BLaER1 (cell line): ENCODE measurements at regions not wholly inside any gene's neighbourhood (a gene's known extent, or its start where the extent isn't known, plus 50 kb on each side); places are given as distances from the start of the nearest gene placed in this dataset.

Experiments used
- H3K27ac ChIP-seq: shearing (Covaris generic); formaldehyde crosslinking; 2 replicates; pipeline ENCODE4 v1.8.1; 2022
- H3K27me3 ChIP-seq: shearing (Covaris generic); formaldehyde crosslinking; 2 replicates; pipeline ENCODE4 v1.8.1; 2022
- H3K36me3 ChIP-seq: shearing (Covaris generic); formaldehyde crosslinking; 2 replicates; pipeline ENCODE4 v1.8.1; 2022
- H3K4me1 ChIP-seq: shearing (Covaris generic); formaldehyde crosslinking; 2 replicates; pipeline ENCODE4 v1.8.1; 2022
- H3K4me2 ChIP-seq: shearing (Covaris generic); formaldehyde crosslinking; 2 replicates; pipeline ENCODE4 v1.8.1; 2022
- H3K4me3 ChIP-seq: shearing (Covaris generic); formaldehyde crosslinking; 2 replicates; pipeline ENCODE4 v1.8.1; 2022
- H3K9ac ChIP-seq: shearing (Covaris generic); formaldehyde crosslinking; 2 replicates; pipeline ENCODE4 v1.8.1; 2022
- H3K9me3 ChIP-seq: shearing (Covaris generic); formaldehyde crosslinking; 2 replicates; pipeline ENCODE4 v1.8.1; 2022
- H4K20me1 ChIP-seq: shearing (Covaris generic); formaldehyde crosslinking; 2 replicates; pipeline ENCODE4 v1.8.1; 2022
- Cebpa-rat ChIP-seq: shearing (Covaris generic); IDR thresholded peaks from 2 replicates; pipeline ENCODE4 v1.8.1; 2022

DNA sequence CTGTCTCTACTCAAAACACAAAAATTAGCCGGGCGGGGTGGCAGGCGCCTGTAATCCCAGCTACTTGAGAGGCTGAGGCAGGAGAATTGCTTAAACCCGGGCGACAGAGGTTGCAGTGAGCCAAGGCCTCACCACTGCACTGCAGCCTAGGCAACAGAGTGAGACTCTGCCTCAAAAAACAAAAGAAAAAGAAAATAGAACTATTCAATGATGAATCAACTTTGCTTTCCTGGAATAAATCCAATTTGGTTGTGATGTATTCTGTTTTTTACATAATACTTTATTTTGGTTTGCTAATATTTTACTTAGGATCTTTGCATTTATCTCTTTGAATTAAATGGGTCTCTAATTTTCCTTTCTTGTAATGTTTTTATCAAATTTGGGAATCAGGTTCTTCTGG, 86.3 kb upstream of the MBOAT2 start:
- Histone ChIP-seq H3K4me3 (no peak overlapping the region), H3K4me2 (no peak overlapping the region), H3K36me3 (no peaks in the 10 kb centered on the region), H3K9me3 (no peaks in the 10 kb centered on the region), H4K20me1 (no peaks in the 10 kb centered on the region), H3K9ac (no peak overlapping the region), H3K4me1 (no peaks in the 10 kb centered on the region), H3K27ac (no peak overlapping the region), H3K27me3 (no peaks in the 10 kb centered on the region)
- no peak for TF ChIP-seq Cebpa-rat

DNA sequence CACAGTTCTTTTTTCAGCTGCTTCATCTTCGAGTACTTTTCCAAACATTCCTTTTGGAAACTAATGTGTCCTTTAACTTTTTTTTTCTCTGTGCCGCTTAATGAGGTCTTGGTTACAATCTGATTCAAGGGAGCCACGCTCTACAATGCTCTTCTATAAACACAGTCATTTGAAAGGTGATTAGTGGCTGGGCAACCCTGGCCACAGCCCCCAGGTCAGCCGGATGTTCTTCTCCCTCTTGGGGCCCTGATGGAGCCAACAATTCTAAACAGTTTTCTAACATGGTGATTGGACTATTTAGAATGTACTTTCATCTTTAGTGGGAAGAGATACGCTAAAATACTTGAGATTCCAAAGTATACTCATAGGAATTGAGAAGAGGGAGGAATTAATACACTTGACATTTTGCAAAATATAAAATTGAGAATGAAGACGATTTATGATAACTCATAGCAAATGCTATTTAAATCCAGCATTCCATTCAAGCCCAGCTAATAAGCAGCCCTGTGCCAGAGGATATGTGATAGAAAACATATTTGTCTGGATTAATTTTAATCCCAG, 83.7 kb upstream of the MBOAT2 start:
- no peak overlapping the region for H3K27ac ChIP-seq
- H3K9ac ChIP-seq, result no peak overlapping the region
- H3K4me1 ChIP-seq, result no peaks in the 10 kb centered on the region
- TF ChIP-seq Cebpa-rat, result no peak
- no peaks in the 10 kb centered on the region for H3K36me3 ChIP-seq
- peaks cover 9% of the 10 kb centered on the region; the same call in 1 of the 2 replicates for H3K9me3 ChIP-seq
- H4K20me1 ChIP-seq, result no peaks in the 10 kb centered on the region
- H3K27me3 ChIP-seq, result no peaks in the 10 kb centered on the region
- H3K4me3 ChIP-seq, result no peak overlapping the region
- no peak overlapping the region for H3K4me2 ChIP-seq

DNA sequence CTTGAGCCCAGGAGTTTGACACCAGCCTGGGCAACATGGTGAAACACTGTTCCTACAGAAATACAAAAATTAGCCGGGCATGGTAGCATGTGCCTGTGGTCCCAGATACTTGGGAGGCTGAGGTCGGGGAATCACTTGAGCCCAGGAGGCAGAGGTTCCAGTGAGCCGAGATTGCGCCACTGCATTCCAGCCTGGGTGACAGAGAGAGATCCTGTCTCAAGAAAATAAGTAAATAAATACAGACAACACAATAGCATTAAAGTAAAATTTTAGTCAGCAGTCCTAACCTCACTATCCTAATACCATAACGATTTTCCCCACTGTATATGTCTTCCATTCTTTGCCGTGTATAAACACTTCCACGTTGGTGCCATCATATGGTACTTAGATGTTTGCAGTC, 83.0 kb upstream of the MBOAT2 start:
- no peak for TF ChIP-seq Cebpa-rat
- Histone ChIP-seq H3K27ac (no peak overlapping the region), H3K9ac (no peak overlapping the region), H3K4me2 (no peak overlapping the region), H3K27me3 (no peaks in the 10 kb centered on the region), H3K9me3 (peaks cover 15% of the 10 kb centered on the region), H4K20me1 (no peaks in the 10 kb centered on the region), H3K36me3 (no peaks in the 10 kb centered on the region), H3K4me1 (no peaks in the 10 kb centered on the region), H3K4me3 (no peak overlapping the region)

DNA sequence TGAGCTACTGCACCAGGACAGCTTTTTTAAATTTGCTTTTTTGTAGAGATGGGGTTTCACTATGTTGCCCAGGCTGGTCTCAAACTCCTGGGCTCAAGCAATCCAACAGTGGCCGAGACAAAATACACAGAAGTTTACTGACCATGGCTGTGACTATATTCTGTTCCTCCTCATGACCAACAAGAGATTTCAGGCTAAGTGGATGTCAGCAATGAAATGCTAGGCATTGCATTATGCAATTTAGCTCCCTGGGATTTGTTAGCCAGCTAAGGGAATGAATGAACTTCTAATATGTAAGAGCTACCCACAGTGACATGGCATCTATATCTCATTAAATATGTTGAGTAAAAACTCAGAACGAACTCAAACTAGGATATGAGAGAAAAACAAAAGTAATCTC, 81.9 kb upstream of the MBOAT2 start:
- H3K4me1 ChIP-seq, result no peaks in the 10 kb centered on the region
- H3K4me2 ChIP-seq, result no peak overlapping the region
- H3K4me3 ChIP-seq, result no peak overlapping the region
- TF ChIP-seq Cebpa-rat, result no peak
- no peaks in the 10 kb centered on the region for H4K20me1 ChIP-seq
- H3K9ac ChIP-seq, result no peak overlapping the region
- peaks cover 21% of the 10 kb centered on the region for H3K9me3 ChIP-seq
- no peaks in the 10 kb centered on the region for H3K27me3 ChIP-seq
- no peak overlapping the region for H3K27ac ChIP-seq
- H3K36me3 ChIP-seq, result no peaks in the 10 kb centered on the region

DNA sequence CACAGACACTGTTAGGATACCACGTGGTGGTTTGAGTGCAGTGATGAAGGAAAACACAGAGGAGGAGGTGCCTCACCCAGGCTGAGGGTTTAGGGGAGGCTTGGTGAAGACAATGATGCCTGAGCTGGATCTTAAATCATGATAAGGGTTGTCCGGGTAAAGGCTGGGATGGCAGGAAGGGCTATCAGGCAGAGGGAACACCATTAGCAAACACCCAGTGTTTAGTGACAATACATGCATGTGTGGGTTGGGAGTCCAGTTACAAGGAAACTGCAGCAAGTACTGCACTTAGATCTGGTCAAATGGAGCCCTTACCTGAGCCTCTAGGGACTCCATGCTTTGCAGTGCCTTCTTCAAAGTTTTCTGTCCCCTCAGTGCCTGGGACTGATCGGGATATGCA, 79.8 kb upstream of the MBOAT2 start:
- Histone ChIP-seq H3K9me3 (peaks cover 21% of the 10 kb centered on the region), H3K9ac (no peak overlapping the region), H3K4me3 (no peak overlapping the region), H3K4me2 (no peak overlapping the region), H3K4me1 (no peaks in the 10 kb centered on the region), H4K20me1 (no peaks in the 10 kb centered on the region), H3K27me3 (no peaks in the 10 kb centered on the region), H3K27ac (no peak overlapping the region), H3K36me3 (no peaks in the 10 kb centered on the region)
- TF ChIP-seq Cebpa-rat, result no peak

DNA sequence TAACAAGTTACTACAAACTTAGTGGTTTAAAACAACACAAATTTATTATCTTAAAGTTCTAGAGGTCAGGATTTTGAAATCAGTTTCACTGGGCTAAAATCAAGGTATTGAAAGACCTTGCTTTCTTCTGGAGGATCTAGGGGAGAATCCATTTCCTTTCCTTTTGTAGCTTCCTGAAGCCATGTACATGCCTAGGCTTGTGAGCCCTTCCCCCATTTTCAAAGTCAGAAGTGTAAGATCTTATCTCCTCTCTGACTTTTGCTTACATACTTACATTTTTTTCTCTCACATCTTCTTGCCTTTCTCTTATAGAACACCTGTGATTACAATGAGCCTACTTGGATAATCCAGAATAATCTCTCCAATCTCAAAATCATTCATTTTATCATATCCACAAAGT, 78.7 kb upstream of the MBOAT2 start:
- H3K4me3 ChIP-seq, result no peak overlapping the region
- no peaks in the 10 kb centered on the region for H3K36me3 ChIP-seq
- peaks cover 21% of the 10 kb centered on the region for H3K9me3 ChIP-seq
- H3K27ac ChIP-seq, result no peak overlapping the region
- no peaks in the 10 kb centered on the region for H4K20me1 ChIP-seq
- H3K4me1 ChIP-seq, result no peaks in the 10 kb centered on the region
- no peak overlapping the region for H3K4me2 ChIP-seq
- H3K9ac ChIP-seq, result no peak overlapping the region
- no peak for TF ChIP-seq Cebpa-rat
- H3K27me3 ChIP-seq, result no peaks in the 10 kb centered on the region

DNA sequence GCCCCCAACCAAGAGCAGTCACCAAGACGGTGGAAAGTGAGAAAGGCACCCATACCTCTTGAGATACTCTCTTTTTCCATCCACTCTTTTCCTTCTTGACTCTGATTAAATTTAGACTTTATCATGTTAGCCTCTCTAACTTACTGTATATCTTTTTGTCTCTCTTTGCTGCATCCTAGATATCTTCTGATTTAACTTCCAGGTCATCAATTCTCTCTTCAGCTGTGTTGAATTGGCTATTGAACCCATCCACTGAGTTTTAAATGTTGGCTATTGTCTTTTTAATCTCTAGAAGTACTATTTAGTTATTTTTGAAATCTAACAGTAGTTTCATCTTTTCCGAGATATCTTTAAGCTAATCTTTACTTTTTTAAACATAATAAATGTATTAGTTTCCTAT, 78.3 kb upstream of the MBOAT2 start:
- H3K9me3 ChIP-seq, result peaks cover 21% of the 10 kb centered on the region
- H3K4me2 ChIP-seq, result no peak overlapping the region
- no peak overlapping the region for H3K27ac ChIP-seq
- TF ChIP-seq Cebpa-rat, result no peak
- H3K27me3 ChIP-seq, result no peaks in the 10 kb centered on the region
- H3K36me3 ChIP-seq, result no peaks in the 10 kb centered on the region
- H3K9ac ChIP-seq, result no peak overlapping the region
- no peak overlapping the region for H3K4me3 ChIP-seq
- H4K20me1 ChIP-seq, result no peaks in the 10 kb centered on the region
- no peaks in the 10 kb centered on the region for H3K4me1 ChIP-seq

DNA sequence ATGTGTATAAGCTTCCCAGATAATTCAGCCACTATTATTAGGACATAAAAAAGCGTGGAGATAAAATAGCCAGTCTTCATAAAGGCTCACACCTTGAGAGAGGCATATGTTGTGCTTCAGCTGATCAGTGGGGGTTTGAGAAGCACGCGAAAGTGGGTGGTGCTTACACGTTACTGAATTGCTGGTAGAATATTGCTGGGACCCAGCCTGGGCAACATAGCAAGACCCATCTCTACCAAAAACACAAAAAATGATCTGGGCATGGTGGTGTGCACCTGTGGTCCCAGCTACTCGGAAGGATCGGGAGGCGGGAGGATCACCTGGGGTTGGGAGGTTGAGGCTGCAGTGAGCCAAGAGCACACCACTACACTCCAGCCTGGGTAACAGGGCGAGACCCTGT, 74.9 kb upstream of the MBOAT2 start:
- Histone ChIP-seq H3K27me3 (no peaks in the 10 kb centered on the region), H3K4me3 (no peak overlapping the region), H3K9ac (no peak overlapping the region), H3K9me3 (peaks cover 17% of the 10 kb centered on the region), H3K27ac (no peak overlapping the region), H3K4me1 (no peaks in the 10 kb centered on the region), H3K4me2 (no peak overlapping the region), H4K20me1 (no peaks in the 10 kb centered on the region), H3K36me3 (no peaks in the 10 kb centered on the region)
- no peak for TF ChIP-seq Cebpa-rat

DNA sequence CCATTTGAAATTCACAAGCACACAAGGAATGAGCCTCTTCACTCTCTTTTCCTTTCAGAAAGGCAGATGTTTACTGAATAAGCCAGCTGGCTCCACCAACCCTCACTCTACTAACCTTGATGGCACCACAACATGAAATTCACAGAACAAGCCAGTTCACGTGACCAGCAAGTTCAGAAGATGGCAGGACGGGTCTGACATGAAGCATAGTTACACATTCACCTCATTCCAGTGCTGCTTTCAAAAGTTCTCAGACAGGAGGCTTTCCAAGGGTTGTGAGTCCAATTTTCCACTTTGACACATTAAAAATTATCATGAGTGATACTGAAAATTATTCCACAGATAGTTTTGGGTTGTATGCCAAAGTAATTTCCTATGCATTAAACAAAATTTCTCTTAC, 74.2 kb upstream of the MBOAT2 start:
- Histone ChIP-seq H3K27me3 (no peaks in the 10 kb centered on the region), H3K9ac (no peak overlapping the region), H3K4me3 (no peak overlapping the region), H3K27ac (no peak overlapping the region), H4K20me1 (no peaks in the 10 kb centered on the region), H3K36me3 (no peaks in the 10 kb centered on the region), H3K4me2 (no peak overlapping the region), H3K9me3 (peaks cover 17% of the 10 kb centered on the region), H3K4me1 (no peaks in the 10 kb centered on the region)
- no peak for TF ChIP-seq Cebpa-rat

DNA sequence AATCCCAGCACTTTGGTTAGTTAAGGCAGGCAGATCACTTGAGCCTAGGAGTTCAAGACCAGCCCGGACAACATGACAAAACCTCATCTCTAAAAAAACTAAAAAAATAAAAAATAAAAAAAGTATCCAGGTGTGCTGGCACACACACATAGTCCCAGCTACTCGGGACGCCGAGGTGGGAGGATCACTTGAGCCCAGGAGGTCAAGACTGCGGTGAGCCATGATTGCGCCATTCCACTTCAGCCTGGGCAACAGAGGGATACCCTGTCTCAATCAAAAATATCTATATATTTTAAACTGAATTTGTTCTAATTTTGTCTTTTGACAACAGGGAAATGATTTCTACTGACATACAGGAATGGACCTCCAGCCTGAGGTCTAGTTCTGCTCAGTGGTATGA, 73.3 kb upstream of the MBOAT2 start:
- Histone ChIP-seq H3K9me3 (peaks cover 12% of the 10 kb centered on the region), H3K27me3 (no peaks in the 10 kb centered on the region), H3K27ac (no peak overlapping the region), H4K20me1 (no peaks in the 10 kb centered on the region), H3K4me2 (no peak overlapping the region), H3K36me3 (no peaks in the 10 kb centered on the region), H3K4me1 (no peaks in the 10 kb centered on the region), H3K4me3 (no peak overlapping the region), H3K9ac (no peak overlapping the region)
- no peak for TF ChIP-seq Cebpa-rat

DNA sequence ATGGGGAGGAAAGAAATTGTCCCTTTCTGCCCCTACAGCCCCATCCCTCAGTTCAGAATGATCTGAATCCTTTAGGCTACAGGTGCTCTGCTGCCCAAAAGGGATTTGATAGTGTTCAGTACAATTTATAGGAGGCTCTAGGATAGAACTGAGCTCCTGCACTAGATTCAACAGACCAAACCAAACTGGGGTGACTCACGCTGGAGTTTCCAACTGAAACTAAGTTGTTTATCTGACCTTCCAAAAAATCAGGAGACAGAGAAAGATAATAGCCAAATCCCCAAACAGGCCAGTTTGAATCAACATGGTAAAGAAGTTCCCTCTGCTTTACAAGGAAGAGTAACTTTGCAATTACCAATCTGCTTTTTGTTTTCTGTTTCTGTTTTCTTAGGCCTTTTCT, 72.7 kb upstream of the MBOAT2 start:
- no peaks in the 10 kb centered on the region for H4K20me1 ChIP-seq
- peaks cover 8% of the 10 kb centered on the region; the same call in 1 of the 2 replicates for H3K9me3 ChIP-seq
- no peaks in the 10 kb centered on the region for H3K27me3 ChIP-seq
- H3K36me3 ChIP-seq, result no peaks in the 10 kb centered on the region
- no peaks in the 10 kb centered on the region for H3K4me1 ChIP-seq
- H3K9ac ChIP-seq, result no peak overlapping the region
- H3K4me3 ChIP-seq, result no peak overlapping the region
- no peak overlapping the region for H3K27ac ChIP-seq
- no peak overlapping the region for H3K4me2 ChIP-seq
- TF ChIP-seq Cebpa-rat, result no peak
